HG03060 (cell line): ENCODE measurements at regions not wholly inside any gene's neighbourhood (a gene's known extent, or its start where the extent isn't known, plus 50 kb on each side); places are given as distances from the start of the nearest gene placed in this dataset.

Experiments used
- ATAC-seq: cut with Tn5 transposase; IDR thresholded peaks from one replicate; pipeline ENCODE4 v1.9.1; 2021; ENCODE audit warnings: low read depth, moderate number of reproducible peaks; ENCODE audit not compliant: unreplicated experiment

GRCh38 chr11:116162086-116162885 lies 610.5 kb downstream of the BUD13 start:
- ATAC-seq, result no peak

GRCh38 chr11:116148645-116149044 lies 624.1 kb downstream of the BUD13 start:
- no peak for ATAC-seq

- ATAC-seq, result no peak
These were observed 624.7 kb downstream of the BUD13 start for GRCh38 chr11:116148056-116148455.

- no peak for ATAC-seq
These were observed 627.5 kb downstream of the BUD13 start for GRCh38 chr11:116145187-116145865.

GRCh38 chr11:116144387-116144958 lies 628.3 kb downstream of the BUD13 start:
- no peak for ATAC-seq

- ATAC-seq, result no peak
These were observed 634.1 kb upstream of the CADM1 start for GRCh38 chr11:116138280-116138679.

GRCh38 chr11:116137753-116138152 lies 633.5 kb upstream of the CADM1 start:
- ATAC-seq, result no peak

GRCh38 chr11:116136987-116137674 lies 632.9 kb upstream of the CADM1 start:
- ATAC-seq, result no peak

GRCh38 chr11:116135891-116136290 lies 631.7 kb upstream of the CADM1 start:
- ATAC-seq, result no peak

- no peak for ATAC-seq
These were observed 630.2 kb upstream of the CADM1 start for GRCh38 chr11:116134450-116134849.

GRCh38 chr11:116132273-116132978 lies 628.2 kb upstream of the CADM1 start:
- ATAC-seq, result no peak

- no peak for ATAC-seq
These were observed 625.9 kb upstream of the CADM1 start for GRCh38 chr11:116130122-116130521.

GRCh38 chr11:116129456-116129855 lies 625.2 kb upstream of the CADM1 start:
- no peak for ATAC-seq

- ATAC-seq, result no peak
These were observed 622.3 kb upstream of the CADM1 start for GRCh38 chr11:116126562-116126961.

GRCh38 chr11:116124922-116125714 lies 620.9 kb upstream of the CADM1 start:
- no peak for ATAC-seq

- no peak for ATAC-seq
These were observed 619.5 kb upstream of the CADM1 start for GRCh38 chr11:116123739-116124138.

GRCh38 chr11:116122697-116123472 lies 618.7 kb upstream of the CADM1 start:
- no peak for ATAC-seq

- ATAC-seq, result no peak
These were observed 614.9 kb upstream of the CADM1 start for GRCh38 chr11:116119158-116119557.

- no peak for ATAC-seq
These were observed 613.9 kb upstream of the CADM1 start for GRCh38 chr11:116118138-116118470.
